ENCODE measurements at regions not wholly inside any gene's neighbourhood (a gene's known extent, or its start where the extent isn't known, plus 50 kb on each side); places are given as distances from the start of the nearest gene placed in this dataset.

GRCh38 chr16:85208643-85209520, 96.6 kb upstream of the CIBAR2 start:
- Histone ChIP-seq H3K9me3 (ENCODE audit: control insufficient read depth in 4 of 4, insufficient read depth in 3 of 4, low read length in 3 of 4) (peaks cover 0 to 6% (median 0%) of the 10 kb centered on the region in 4 donors), H3K36me3 (ENCODE audit: control insufficient read depth in 4 of 4, insufficient read depth in 4 of 4, low read length in 4 of 4) (peaks cover 0 to 9% (median 0%) of the 10 kb centered on the region in 4 donors), H3K27ac (ENCODE audit: low read depth in 1 of 2, low read length in 1 of 2) (no peak overlapping the region), H3K9ac (ENCODE audit: insufficient read depth in 1 of 2, low read length in 2 of 2) (no peak overlapping the region), H3K4me1 (ENCODE audit: control insufficient read depth in 5 of 5, insufficient read depth in 5 of 5, low read length in 5 of 5) (peaks cover 13 to 82% (median 28%) of the 10 kb centered on the region in 5 donors), H3K4me3 (no peak overlapping the region), H3K27me3 (ENCODE audit: control insufficient read depth in 3 of 3, insufficient read depth in 3 of 3, low read length in 2 of 3) (no peaks in the 10 kb centered on the region)
- 96 to 97% methylated on average over 38 of the region's 38 CpGs for WGBS, 2 donors
- no peak for TF ChIP-seq CTCF (IDR thresholded peaks at IDR 0.05; ENCODE audit: control extremely low read depth, extremely low read depth)
- no peak for DNase-seq
- no peak for ATAC-seq (ENCODE audit: insufficient read depth, low FRiP score)

- Histone ChIP-seq H3K4me3 (no peak overlapping the region), H3K27ac (ENCODE audit: low read depth in 1 of 2, low read length in 1 of 2) (no peak overlapping the region), H3K27me3 (ENCODE audit: control insufficient read depth in 3 of 3, insufficient read depth in 3 of 3, low read length in 2 of 3) (no peaks in the 10 kb centered on the region), H3K9ac (ENCODE audit: insufficient read depth in 1 of 2, low read length in 2 of 2) (no peak overlapping the region), H3K36me3 (ENCODE audit: control insufficient read depth in 4 of 4, insufficient read depth in 4 of 4, low read length in 4 of 4) (peaks cover 0 to 6% (median 0%) of the 10 kb centered on the region in 4 donors), H3K4me1 (ENCODE audit: control insufficient read depth in 5 of 5, insufficient read depth in 5 of 5, low read length in 5 of 5) (peaks cover 13 to 79% (median 23%) of the 10 kb centered on the region in 5 donors), H3K9me3 (ENCODE audit: control insufficient read depth in 4 of 4, insufficient read depth in 3 of 4, low read length in 3 of 4) (peaks cover 0 to 4% (median 0%) of the 10 kb centered on the region in 4 donors)
- ATAC-seq (ENCODE audit: insufficient read depth, low FRiP score) (no peak), DNase-seq (no peak)
- WGBS, 2 donors, result 86 to 94% methylated on average over 16 to 17 of the region's 17 CpGs
- no peak for TF ChIP-seq CTCF (IDR thresholded peaks at IDR 0.05; ENCODE audit: control extremely low read depth, extremely low read depth)
These were observed 97.4 kb upstream of the CIBAR2 start for GRCh38 chr16:85209526-85210121.

GRCh38 chr16:85210423-85211169, 98.3 kb upstream of the CIBAR2 start:
- H3K27ac ChIP-seq (ENCODE audit: low read depth in 1 of 2, low read length in 1 of 2), result no peak overlapping the region
- ATAC-seq (ENCODE audit: insufficient read depth, low FRiP score), result no peak

More at GRCh38 chr16:85210423-85211169, 98.3 kb upstream of the CIBAR2 start:
- no peak for TF ChIP-seq CTCF (IDR thresholded peaks at IDR 0.05; ENCODE audit: control extremely low read depth, extremely low read depth)
- WGBS, 2 donors, result 80 to 92% methylated on average over 8 of the region's 8 CpGs
- Histone ChIP-seq H3K36me3 (ENCODE audit: control insufficient read depth in 4 of 4, insufficient read depth in 4 of 4, low read length in 4 of 4) (peaks cover 0 to 4% (median 0%) of the 10 kb centered on the region in 4 donors), H3K9me3 (ENCODE audit: control insufficient read depth in 4 of 4, insufficient read depth in 3 of 4, low read length in 3 of 4) (peaks cover 0 to 4% (median 0%) of the 10 kb centered on the region in 4 donors), H3K4me1 (ENCODE audit: control insufficient read depth in 5 of 5, insufficient read depth in 5 of 5, low read length in 5 of 5) (peaks cover 13 to 72% (median 20%) of the 10 kb centered on the region in 5 donors), H3K9ac (ENCODE audit: insufficient read depth in 1 of 2, low read length in 2 of 2) (no peak overlapping the region), H3K27me3 (ENCODE audit: control insufficient read depth in 3 of 3, insufficient read depth in 3 of 3, low read length in 2 of 3) (no peaks in the 10 kb centered on the region), H3K4me3 (no peak overlapping the region)
- DNase-seq, result no peak
